Lung (tissue), 11 donors: ENCODE measurements at regions not wholly inside any gene's neighbourhood (a gene's known extent, or its start where the extent isn't known, plus 50 kb on each side); places are given as distances from the start of the nearest gene placed in this dataset.
A peak's percentile ranks its signal among the peaks of the same experiment; 100 is the strongest.

Experiments
- ATAC-seq: fragments of 200-7000 bp; cut with Tn5 transposase; one replicate; pipeline ENCODE4 v1.9.1; 2020; ENCODE audit warnings: moderate number of reproducible peaks; ENCODE audit not compliant: insufficient read depth, low FRiP score
- DNase-seq, 3 donors: peaks; one replicate each; pipeline ENCODE4 v3.0.0-alpha.2; 2013 to 2017
- H3K27ac ChIP-seq, 2 donors: one replicate each; pipeline ENCODE4 v1.5.1; 2013; ENCODE audit warnings: mild to moderate bottlenecking in 2 of 2, moderate library complexity in 2 of 2, control low read depth in 1 of 2, inconsistent platforms in 1 of 2, low read depth in 1 of 2, low read length in 1 of 2
- H3K27me3 ChIP-seq, 3 donors: one replicate each; pipeline ENCODE4 v1.5.1; 2013; ENCODE audit warnings: low read length in 2 of 3; ENCODE audit not compliant: control insufficient read depth in 3 of 3, insufficient read depth in 3 of 3
- H3K36me3 ChIP-seq, 4 donors: one replicate each; pipeline ENCODE4 v1.5.1; 2013; ENCODE audit warnings: low read length in 4 of 4, mild to moderate bottlenecking in 1 of 4, moderate library complexity in 1 of 4; ENCODE audit not compliant: control insufficient read depth in 4 of 4, insufficient read depth in 4 of 4
- H3K4me1 ChIP-seq, 5 donors: one replicate each; pipeline ENCODE4 v1.5.1; 2013; ENCODE audit warnings: low read length in 5 of 5, mild to moderate bottlenecking in 2 of 5, moderate library complexity in 1 of 5; ENCODE audit not compliant: control insufficient read depth in 5 of 5, insufficient read depth in 5 of 5
- H3K4me3 ChIP-seq: one replicate; pipeline ENCODE4 v1.5.1; 2013; ENCODE audit warnings: mild to moderate bottlenecking, control low read depth, moderate library complexity
- H3K9ac ChIP-seq, 2 donors: one replicate each; pipeline ENCODE4 v1.5.1; 2013; ENCODE audit warnings: low read length in 2 of 2, control low read depth in 1 of 2; ENCODE audit not compliant: insufficient read depth in 1 of 2
- H3K9me3 ChIP-seq, 4 donors: one replicate each; pipeline ENCODE4 v1.5.1; 2013; ENCODE audit warnings: low read length in 3 of 4, mild to moderate bottlenecking in 1 of 4, moderate library complexity in 1 of 4; ENCODE audit not compliant: control insufficient read depth in 4 of 4, insufficient read depth in 3 of 4
- CTCF ChIP-seq: IDR thresholded peaks from 2 replicates; pipeline ENCODE4 v1.5.1; 2012; ENCODE audit warnings: mild to moderate bottlenecking; ENCODE audit errors: control extremely low read depth, extremely low read depth
- WGBS, 2 donors: extraction: QIAGEN DNeasy Blood & Tissue Kit; methylation state at CpG; one replicate each; pipeline ENCODE4 v1.1.7; 2013; 5-methylcytosine and 5-hydroxymethylcytosine counted together
- donor health status: control.
- donor health status: control.
- donor health status: Bipolar disorder and iron deficiency.
- donor health status: healthy.
- donor health status: DM: yes; HTN: yes; CAD: no.

- H3K36me3 ChIP-seq, result no peaks in the 10 kb centered on the region
- no peak overlapping the region for H3K9ac ChIP-seq
- no peaks in the 10 kb centered on the region for H3K9me3 ChIP-seq
- H3K27ac ChIP-seq, result no peak overlapping the region
- no peaks in the 10 kb centered on the region for H3K27me3 ChIP-seq
- WGBS, 2 donors, result 67 to 68% methylated on average over 3 of the region's 3 CpGs
- no peak overlapping the region for H3K4me3 ChIP-seq
- no peak for DNase-seq
- ATAC-seq, result no peak
- no peak for TF ChIP-seq CTCF
- H3K4me1 ChIP-seq, result no peaks in the 10 kb centered on the region
These were observed 86.4 kb upstream of the POU3F2 start for GRCh38 chr6:98747960-98748359.

GRCh38 chr6:98759459-98759858, 74.9 kb upstream of the POU3F2 start:
- Histone ChIP-seq H3K27ac (no peak overlapping the region), H3K4me1 (no peaks in the 10 kb centered on the region), H3K4me3 (no peak overlapping the region), H3K36me3 (no peaks in the 10 kb centered on the region), H3K9me3 (peaks cover 0 to 7% (median 1%) of the 10 kb centered on the region in 4 donors), H3K27me3 (no peaks in the 10 kb centered on the region), H3K9ac (no peak overlapping the region)
- no peak for TF ChIP-seq CTCF
- no peak for DNase-seq
- ATAC-seq, result no peak

- Histone ChIP-seq H3K9me3 (peaks cover 0 to 7% (median 1%) of the 10 kb centered on the region in 4 donors), H3K27me3 (no peaks in the 10 kb centered on the region), H3K9ac (peak overlapping the region in 1 of 2 donors; percentile 9), H3K27ac (no peak overlapping the region), H3K36me3 (no peaks in the 10 kb centered on the region), H3K4me1 (no peaks in the 10 kb centered on the region), H3K4me3 (no peak overlapping the region)
- peak in 2 of 3 donors; percentile 2 to 4 for DNase-seq
- no peak for ATAC-seq
- WGBS, 2 donors, result 64 to 66% methylated on average over 1 of the region's 1 CpG
- TF ChIP-seq CTCF, result no peak
These were observed 69.9 kb upstream of the POU3F2 start for GRCh38 chr6:98764373-98764911.

GRCh38 chr6:98769546-98769945, 64.8 kb upstream of the POU3F2 start:
- no peaks in the 10 kb centered on the region for H3K4me1 ChIP-seq
- no peak overlapping the region for H3K4me3 ChIP-seq
- no peaks in the 10 kb centered on the region for H3K36me3 ChIP-seq
- no peak overlapping the region for H3K9ac ChIP-seq
- ATAC-seq (no peak), DNase-seq (peak in 1 of 3 donors; percentile 3)
- 92 to 94% methylated on average over 1 of the region's 1 CpG for WGBS, 2 donors
- TF ChIP-seq CTCF, result no peak
- no peaks in the 10 kb centered on the region for H3K9me3 ChIP-seq
- no peak overlapping the region for H3K27ac ChIP-seq
- H3K27me3 ChIP-seq, result no peaks in the 10 kb centered on the region
